ENCODE measurements at regions not wholly inside any gene's neighbourhood (a gene's known extent, or its start where the extent isn't known, plus 50 kb on each side); places are given as distances from the start of the nearest gene placed in this dataset.

- TF ChIP-seq POLR2A (IDR thresholded peaks at IDR 0.05) (no peak), CTCF (IDR thresholded peaks at IDR 0.05) (no peak)
These were observed 492.2 kb upstream of the ARRDC3 start for GRCh38 chr5:91875196-91875779.
